HPDE6-E6E7 (cell line): ENCODE measurements at regions not wholly inside any gene's neighbourhood (a gene's known extent, or its start where the extent isn't known, plus 50 kb on each side); places are given as distances from the start of the nearest gene placed in this dataset.

Experiments used
- DNase-seq: peaks from one replicate; pipeline ENCODE4 v3.0.0; 2011; ENCODE audit warnings: missing footprints; ENCODE audit errors: extremely low spot score

DNA sequence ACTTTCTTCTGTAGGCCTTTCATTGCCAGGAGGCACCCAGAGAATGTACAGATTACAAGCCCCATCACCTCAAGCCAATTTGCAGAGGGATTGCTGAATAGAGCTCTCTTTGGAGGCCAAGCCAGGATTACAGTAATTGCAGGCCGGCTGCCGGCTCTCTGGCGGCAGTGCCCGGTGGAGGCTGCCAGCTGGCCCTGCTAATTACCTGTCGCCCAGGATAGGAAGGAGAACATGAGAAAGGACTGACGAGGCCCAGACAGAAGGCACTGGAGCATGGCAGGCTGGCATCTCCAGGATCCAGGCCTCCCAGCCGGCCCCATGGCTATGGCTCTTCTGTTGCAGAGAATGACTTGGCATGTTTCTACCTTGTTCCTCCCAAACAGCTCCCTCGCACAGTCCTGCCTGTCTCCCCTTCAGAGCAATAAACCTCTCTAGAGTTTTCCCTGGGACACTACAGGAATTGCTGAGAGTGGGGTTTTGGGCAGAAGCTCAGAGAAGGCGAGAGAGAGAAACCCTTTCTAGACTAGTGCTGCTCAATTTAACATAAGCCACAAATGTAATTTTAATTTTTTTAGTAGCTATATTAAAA is 273.6 kb upstream of the PROK2 start:
- no peak for DNase-seq

- DNase-seq, result no peak
Observed at GRCh38 chr3:72055436-72055835, 270.5 kb upstream of the PROK2 start.

GRCh38 chr3:72054976-72055375 is 270.0 kb upstream of the PROK2 start:
- DNase-seq, result no peak

DNA sequence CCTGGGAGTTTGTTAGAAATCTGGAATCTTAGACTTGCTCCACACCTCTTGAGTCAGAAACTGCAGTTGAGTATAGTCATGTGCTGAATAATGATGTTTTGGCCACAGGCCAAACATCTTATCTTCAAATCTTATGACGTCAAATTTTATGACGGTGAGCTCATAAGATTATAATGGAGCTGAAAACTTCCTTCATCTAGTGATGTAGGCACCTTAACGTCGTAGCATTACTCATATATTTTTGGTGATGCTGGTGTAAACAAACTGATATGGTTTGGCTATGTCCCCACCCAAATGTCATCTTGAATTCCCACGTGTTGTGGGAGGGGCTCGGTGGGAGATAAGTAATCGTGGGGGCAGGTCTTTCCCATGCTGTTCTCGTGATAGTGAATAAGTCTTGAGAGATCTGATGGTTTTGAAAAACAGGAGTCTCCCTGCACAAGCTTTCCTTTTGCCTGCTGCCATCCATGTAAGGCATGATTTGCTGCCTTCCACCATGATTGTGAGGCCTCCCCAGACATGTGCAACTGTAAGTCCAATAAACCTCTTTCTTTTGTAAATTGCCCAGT is 268.0 kb upstream of the PROK2 start:
- DNase-seq, result no peak

- DNase-seq, result no peak
Observed at GRCh38 chr3:72050771-72051170, 265.8 kb upstream of the PROK2 start.

DNA sequence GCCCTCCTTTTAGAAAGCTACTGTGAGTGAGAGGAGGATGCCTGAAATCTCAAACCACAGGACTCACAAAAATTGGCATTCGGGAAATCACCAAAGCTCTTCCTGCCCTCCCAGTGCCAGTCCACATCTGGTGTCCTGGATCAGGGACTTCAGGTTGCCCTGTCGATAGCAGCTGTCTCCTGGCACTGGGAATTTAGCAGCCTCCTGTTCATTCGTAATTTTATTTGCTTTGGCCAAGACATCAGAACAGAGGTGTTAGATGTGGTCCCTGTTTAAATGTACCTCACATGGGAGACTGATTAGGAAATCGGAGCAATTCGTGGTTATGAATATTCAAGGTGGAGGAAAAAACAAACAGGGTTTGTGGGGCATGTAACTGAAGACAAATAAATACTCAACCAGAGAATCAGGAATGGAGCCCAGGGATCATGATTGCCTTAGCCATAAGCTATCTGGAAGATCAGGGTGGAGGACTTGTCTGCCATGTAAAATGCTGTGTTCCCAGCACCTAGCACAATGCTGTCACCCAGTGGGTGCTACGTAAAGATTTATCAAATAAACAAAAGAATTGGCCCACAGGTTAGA is 265.2 kb upstream of the PROK2 start:
- DNase-seq, result no peak

DNA sequence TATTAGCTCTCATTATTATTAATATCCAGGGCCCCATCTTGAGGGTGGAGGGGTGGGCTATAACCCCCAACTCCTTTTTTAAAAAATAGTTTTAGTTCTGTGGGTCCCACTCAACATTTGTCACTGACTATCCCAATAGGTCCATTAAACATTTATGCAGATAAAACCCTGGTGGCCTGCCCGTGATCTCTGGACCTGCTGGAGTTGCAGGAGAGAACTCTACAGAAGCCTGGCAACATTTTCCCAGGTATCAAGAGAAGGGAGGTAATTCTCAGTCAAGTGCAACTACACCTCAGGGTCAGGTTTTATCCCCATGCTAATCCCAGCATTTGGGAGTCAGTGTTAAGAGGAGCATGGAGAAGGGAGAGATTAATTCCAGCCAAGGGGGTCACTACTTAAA is 264.4 kb upstream of the PROK2 start:
- no peak for DNase-seq

DNA sequence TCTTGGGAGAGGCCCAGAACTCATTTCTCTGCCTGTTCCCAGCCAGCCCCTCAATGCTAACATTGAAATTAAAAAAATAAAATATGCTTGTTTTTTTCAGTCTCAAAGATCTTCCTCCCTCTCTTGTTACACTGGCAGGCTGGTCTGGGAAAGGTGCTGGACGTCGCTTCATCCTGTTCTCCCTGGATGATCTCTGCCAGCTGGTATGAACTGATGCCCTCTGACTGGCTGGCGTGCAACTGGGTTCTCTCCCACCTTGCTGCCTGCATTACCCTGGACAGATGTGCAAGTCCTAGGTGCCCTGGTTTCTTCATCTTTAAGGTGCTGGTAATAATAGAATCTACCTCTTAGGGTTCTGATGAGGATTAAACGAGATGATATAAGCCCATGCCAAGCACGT is 263.9 kb upstream of the PROK2 start:
- no peak for DNase-seq

GRCh38 chr3:72047221-72047871 is 262.4 kb upstream of the PROK2 start:
- no peak for DNase-seq

DNA sequence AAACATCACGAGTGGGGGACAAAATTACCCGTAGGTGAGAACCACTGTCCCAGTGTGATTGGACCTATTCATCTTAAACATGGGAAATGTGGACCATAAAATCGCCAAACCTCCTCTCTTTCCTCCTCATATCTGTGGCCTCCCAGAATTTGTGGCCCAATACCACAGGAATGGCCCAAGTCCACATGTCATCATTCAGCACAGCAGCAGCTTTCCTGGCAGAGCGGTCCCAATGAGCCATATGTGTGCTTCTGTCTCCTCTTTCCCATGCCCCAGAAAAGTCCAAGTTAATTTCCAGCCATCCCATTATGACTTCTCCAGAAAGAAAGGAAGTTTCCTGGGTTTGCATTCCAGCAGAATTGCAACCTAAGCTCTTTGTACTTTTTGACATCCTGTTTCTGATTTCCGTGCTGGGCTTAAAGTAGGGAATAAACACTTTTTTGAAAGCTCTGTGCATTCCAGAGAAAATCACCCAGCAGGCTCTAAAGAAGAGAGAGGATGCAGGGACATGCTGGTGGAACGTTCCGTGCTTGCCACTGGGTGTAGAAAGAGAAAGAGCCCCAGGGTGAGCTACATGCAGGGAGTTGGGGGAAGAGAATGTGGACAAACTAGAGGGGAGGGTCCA is 259.4 kb upstream of the PROK2 start:
- no peak for DNase-seq

DNA sequence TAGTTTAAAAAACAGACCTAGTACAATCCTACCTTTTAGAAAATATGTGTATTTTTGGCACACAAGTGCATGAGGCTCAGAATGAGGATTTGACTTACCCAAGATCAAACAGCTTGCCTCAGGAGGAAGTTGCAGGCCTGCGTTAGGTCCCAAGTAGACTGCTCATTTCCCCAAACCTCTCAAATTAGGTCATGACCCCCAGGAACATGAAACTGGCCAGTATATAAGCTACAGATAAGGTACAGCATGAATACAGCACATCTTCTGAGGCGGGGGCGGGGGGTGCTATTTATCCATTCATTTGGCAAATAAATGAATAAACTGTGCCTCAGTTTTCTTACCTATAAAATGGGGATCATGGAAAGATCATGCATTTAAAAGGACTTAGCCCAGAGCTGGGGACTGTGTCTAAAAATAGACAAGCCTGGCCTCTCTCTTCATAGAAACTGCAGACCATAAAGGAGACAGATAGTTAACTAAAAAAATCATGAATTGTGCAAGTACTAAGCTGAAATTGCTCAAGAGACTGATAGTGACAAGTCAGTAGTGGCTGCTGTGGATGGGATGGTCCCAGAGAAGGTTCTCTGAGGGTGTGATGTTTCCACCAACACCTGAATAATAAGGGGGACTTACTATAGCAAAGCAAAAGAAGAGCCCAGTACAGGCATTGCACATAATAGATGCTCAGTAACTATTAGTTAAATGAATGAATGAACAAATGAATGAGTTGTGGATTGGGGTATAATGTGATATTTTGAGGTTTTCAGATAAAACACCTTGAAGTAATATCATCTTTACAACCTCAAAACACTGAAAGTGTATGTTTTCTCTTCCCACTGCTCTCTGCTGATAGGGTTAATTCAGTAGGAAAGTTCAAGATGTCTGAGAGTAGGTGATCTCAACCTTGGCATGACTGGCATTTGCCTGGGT is 258.5 kb upstream of the PROK2 start:
- no peak for DNase-seq

DNA sequence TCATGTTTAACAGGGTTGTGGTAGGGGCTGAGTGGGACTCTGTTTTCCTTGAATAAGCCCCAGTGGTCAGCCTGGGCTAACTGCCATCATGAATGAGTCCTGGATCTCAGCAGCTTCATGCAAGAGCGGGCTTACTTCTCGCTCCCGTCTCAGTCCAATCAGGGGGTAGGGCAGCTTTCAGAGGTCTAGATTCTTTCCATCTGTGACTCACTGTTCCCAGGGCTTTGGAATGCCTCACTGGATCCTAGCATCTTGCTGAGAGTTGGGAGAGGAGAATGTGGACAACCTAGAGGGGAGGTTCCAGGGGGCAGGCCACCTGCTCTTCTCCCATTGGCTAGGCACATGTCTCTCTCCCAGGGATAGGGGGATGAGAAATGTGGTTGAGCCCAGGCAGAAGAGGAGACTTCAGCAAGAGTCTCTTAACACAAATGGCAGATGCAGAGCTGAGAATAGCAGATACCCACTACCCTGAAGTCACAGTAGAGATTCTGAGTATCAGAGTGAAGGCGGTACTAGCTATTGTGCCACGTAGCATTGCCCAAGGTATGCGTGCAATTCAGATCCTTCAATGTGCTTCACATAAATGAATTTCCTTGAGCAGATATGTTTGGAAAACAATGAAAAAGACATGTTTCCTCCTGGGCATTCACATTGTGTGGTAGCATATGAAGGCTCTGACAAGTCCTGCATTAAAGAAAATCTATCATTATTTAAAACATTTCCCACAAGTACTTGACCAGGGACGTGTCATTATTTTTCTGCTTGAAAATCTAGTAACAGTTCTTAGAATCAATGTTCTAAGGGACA is 257.7 kb upstream of the PROK2 start:
- DNase-seq, result no peak

DNA sequence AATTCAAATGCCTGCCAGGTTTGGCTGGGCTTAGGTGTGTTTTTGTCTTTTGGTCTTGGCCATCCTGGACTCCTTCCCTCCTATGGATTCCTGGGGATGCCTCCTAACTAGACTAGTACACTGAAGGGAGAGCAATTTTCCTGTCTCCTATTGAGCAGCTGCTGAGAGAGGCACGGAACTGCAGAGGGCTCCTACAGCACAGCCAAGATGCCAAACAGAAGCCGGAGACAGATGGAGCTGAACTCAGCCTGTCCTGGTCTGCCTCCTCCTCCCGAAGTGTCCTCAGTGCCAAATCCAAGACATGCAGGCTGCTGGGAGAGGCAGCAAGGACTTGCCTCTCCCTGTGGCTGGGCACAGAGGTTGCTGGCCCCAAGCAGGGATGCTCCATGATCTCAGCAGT is 256.6 kb upstream of the PROK2 start:
- no peak for DNase-seq

GRCh38 chr3:72041076-72041475 is 256.1 kb upstream of the PROK2 start:
- DNase-seq, result no peak

- DNase-seq, result no peak
Observed at GRCh38 chr3:72039677-72040076, 254.7 kb upstream of the PROK2 start.

GRCh38 chr3:72036899-72037298 is 252.0 kb upstream of the PROK2 start:
- DNase-seq, result no peak

- DNase-seq, result no peak
Observed at GRCh38 chr3:72035606-72036005, 250.7 kb upstream of the PROK2 start.

DNA sequence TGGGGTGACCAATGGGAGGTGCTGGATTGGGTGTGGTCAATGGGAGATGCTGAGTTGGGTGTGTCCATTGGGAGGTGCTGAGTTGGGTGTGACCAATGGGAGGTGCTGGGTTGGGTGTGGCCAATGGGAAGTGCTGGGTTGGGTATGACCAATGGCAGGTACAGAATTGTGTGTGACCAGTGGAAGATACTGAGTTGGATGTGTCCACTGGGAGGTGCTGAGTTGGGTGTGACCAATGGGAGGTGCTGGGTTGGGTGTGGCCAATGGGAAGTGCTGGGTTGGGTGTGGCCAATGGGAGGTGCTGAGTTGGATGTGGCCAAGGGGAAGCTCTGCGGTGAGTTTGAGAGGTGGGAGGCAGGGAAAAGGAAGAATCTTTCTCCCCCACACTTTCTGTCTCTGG is 250.0 kb upstream of the PROK2 start:
- no peak for DNase-seq

GRCh38 chr3:72033666-72034428 is 248.9 kb upstream of the PROK2 start:
- no peak for DNase-seq
